ENCODE measurements at regions not wholly inside any gene's neighbourhood (a gene's known extent, or its start where the extent isn't known, plus 50 kb on each side); places are given as distances from the start of the nearest gene placed in this dataset.

DNA sequence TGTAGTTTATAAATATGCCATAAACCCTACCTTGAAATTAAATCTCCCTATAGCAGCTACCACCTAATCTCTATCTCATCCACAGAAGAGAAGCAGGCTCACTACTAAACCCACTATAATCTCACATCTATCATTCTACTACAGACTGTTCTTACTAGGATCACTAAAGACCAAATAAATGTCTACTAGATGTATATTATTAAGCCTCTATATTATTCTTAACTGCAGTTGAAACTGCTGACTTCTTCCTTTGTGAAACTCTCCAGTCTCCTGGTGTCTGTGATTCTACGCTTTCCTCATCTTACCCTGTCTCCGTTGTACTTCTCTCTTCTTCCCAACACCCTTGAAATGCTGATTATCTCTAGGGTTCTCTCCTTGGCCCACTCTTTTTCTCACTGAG, 1154.0 kb downstream of the IGSF11 start:
- Histone ChIP-seq H3K4me3 (ENCODE audit: low read depth in 1 of 2, low read length in 2 of 2) (no peak overlapping the region), H3K27me3 (ENCODE audit: control insufficient read depth in 1 of 2, insufficient read depth in 2 of 2, low read length in 2 of 2) (no peaks in the 10 kb centered on the region), H3K36me3 (ENCODE audit: control insufficient read depth in 2 of 2, insufficient read depth in 2 of 2, low read length in 1 of 2) (no peaks in the 10 kb centered on the region), H3K27ac (ENCODE audit: low read depth in 2 of 2, low read length in 1 of 2) (no peak overlapping the region), H3K4me1 (ENCODE audit: control insufficient read depth in 2 of 2, insufficient read depth in 2 of 2, low read length in 1 of 2) (no peaks in the 10 kb centered on the region), H3K9me3 (ENCODE audit: control insufficient read depth in 2 of 2, insufficient read depth in 1 of 2, low read depth in 1 of 2, low read length in 1 of 2) (no peaks in the 10 kb centered on the region)
- 91% methylated on average over 2 of the region's 2 CpGs for WGBS, 2 donors

DNA sequence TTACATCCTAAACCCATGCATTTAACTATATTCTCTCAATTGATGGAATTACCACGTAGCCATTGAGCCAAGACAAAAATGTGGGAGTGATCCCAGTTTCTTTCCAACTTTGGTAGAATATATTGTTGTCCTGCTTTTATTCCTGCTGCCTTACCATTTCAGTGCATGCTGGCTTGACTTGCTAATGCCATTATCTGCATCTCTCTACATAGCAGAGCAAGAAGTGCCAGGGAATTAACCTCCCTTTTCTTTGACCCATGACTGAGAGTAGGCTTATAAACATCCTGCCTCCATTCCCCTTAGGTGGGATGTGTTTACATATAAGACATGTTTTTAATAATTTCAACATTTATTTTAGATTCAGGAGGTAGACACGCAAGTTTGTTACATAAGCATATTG, 1153.4 kb downstream of the IGSF11 start:
- Histone ChIP-seq H3K4me3 (ENCODE audit: low read depth in 1 of 2, low read length in 2 of 2) (no peak overlapping the region), H3K4me1 (ENCODE audit: control insufficient read depth in 2 of 2, insufficient read depth in 2 of 2, low read length in 1 of 2) (no peaks in the 10 kb centered on the region), H3K9me3 (ENCODE audit: control insufficient read depth in 2 of 2, insufficient read depth in 1 of 2, low read depth in 1 of 2, low read length in 1 of 2) (no peaks in the 10 kb centered on the region), H3K27me3 (ENCODE audit: control insufficient read depth in 1 of 2, insufficient read depth in 2 of 2, low read length in 2 of 2) (no peaks in the 10 kb centered on the region), H3K36me3 (ENCODE audit: control insufficient read depth in 2 of 2, insufficient read depth in 2 of 2, low read length in 1 of 2) (no peaks in the 10 kb centered on the region), H3K27ac (ENCODE audit: low read depth in 2 of 2, low read length in 1 of 2) (no peak overlapping the region)
- 83 to 84% methylated on average over 2 of the region's 2 CpGs for WGBS, 2 donors

DNA sequence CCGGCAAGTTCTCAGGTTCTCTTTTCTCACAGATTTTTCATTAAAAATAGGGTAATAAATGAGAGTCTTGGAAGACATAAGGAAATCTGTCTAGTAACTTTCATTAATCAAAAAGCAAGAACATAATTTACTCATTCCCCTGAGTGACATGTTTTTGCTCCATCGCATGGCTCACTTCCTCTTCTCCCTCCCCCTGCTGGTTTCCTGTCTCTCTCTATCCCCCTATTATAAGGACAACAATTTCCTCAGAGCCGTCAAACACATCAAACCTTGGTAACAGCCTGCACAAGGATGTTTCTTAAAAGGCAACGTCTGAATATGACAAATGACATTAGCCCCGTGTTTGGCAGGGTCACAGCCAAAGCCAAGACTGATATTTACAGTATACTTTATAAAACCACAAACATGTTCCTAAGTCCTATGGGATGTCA, 1149.6 kb downstream of the IGSF11 start:
- Histone ChIP-seq H3K9me3 (ENCODE audit: control insufficient read depth in 2 of 2, insufficient read depth in 1 of 2, low read depth in 1 of 2, low read length in 1 of 2) (no peaks in the 10 kb centered on the region), H3K4me1 (ENCODE audit: control insufficient read depth in 2 of 2, insufficient read depth in 2 of 2, low read length in 1 of 2) (no peaks in the 10 kb centered on the region), H3K27ac (ENCODE audit: low read depth in 2 of 2, low read length in 1 of 2) (no peak overlapping the region), H3K36me3 (ENCODE audit: control insufficient read depth in 2 of 2, insufficient read depth in 2 of 2, low read length in 1 of 2) (no peaks in the 10 kb centered on the region), H3K27me3 (ENCODE audit: control insufficient read depth in 1 of 2, insufficient read depth in 2 of 2, low read length in 2 of 2) (no peaks in the 10 kb centered on the region), H3K4me3 (ENCODE audit: low read depth in 1 of 2, low read length in 2 of 2) (no peak overlapping the region)
- WGBS, 2 donors, result 15 to 21% methylated on average over 5 of the region's 5 CpGs

DNA sequence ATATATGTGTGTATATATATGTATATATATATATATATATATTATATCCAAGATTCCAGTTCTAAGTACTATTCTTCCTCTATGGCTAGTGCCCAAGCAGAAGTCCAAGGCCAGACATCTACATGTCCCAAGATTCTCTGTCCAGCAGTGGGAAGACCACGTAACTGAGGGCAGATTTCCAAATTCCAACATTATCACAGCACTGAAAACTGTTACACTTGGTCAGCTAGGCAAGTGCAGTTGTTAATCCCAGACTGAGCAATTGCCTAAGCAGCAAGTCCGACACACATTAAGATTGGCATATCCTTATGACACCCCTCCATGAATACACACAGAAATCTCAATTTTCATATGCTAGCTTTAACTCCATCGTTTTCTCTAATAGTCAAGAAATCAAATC, 1148.5 kb downstream of the IGSF11 start:
- Histone ChIP-seq H3K36me3 (ENCODE audit: control insufficient read depth in 2 of 2, insufficient read depth in 2 of 2, low read length in 1 of 2) (no peaks in the 10 kb centered on the region), H3K27me3 (ENCODE audit: control insufficient read depth in 1 of 2, insufficient read depth in 2 of 2, low read length in 2 of 2) (no peaks in the 10 kb centered on the region), H3K4me1 (ENCODE audit: control insufficient read depth in 2 of 2, insufficient read depth in 2 of 2, low read length in 1 of 2) (no peaks in the 10 kb centered on the region), H3K4me3 (ENCODE audit: low read depth in 1 of 2, low read length in 2 of 2) (no peak overlapping the region), H3K9me3 (ENCODE audit: control insufficient read depth in 2 of 2, insufficient read depth in 1 of 2, low read depth in 1 of 2, low read length in 1 of 2) (no peaks in the 10 kb centered on the region), H3K27ac (ENCODE audit: low read depth in 2 of 2, low read length in 1 of 2) (no peak overlapping the region)
- 82 to 84% methylated on average over 3 of the region's 3 CpGs for WGBS, 2 donors

DNA sequence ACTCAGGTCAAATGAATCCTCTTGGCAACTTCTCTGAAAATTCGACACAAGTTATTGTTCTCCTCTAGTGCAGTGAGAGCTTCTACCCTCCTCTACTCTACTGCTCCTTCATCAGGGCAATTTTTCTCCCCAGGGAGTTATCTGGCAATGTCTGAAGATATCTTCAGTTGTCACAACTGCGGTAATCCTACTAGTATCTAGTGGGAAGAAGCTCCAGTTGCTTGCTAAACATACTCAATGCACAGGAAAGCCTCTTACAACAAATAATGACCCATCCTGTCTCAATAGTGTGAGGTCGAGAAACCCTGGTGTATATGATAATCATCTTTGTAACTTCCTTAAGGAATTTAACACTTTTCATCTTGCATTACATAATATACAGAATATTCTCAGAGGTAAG, 1147.6 kb downstream of the IGSF11 start:
- WGBS, 2 donors, result 85 to 87% methylated on average over 3 of the region's 3 CpGs
- no peaks in the 10 kb centered on the region for H3K36me3 ChIP-seq (ENCODE audit: control insufficient read depth in 2 of 2, insufficient read depth in 2 of 2, low read length in 1 of 2)
- H3K9me3 ChIP-seq (ENCODE audit: control insufficient read depth in 2 of 2, insufficient read depth in 1 of 2, low read depth in 1 of 2, low read length in 1 of 2), result no peaks in the 10 kb centered on the region
- no peaks in the 10 kb centered on the region for H3K4me1 ChIP-seq (ENCODE audit: control insufficient read depth in 2 of 2, insufficient read depth in 2 of 2, low read length in 1 of 2)
- no peak overlapping the region for H3K4me3 ChIP-seq (ENCODE audit: low read depth in 1 of 2, low read length in 2 of 2)
- no peaks in the 10 kb centered on the region for H3K27me3 ChIP-seq (ENCODE audit: control insufficient read depth in 1 of 2, insufficient read depth in 2 of 2, low read length in 2 of 2)
- H3K27ac ChIP-seq (ENCODE audit: low read depth in 2 of 2, low read length in 1 of 2), result no peak overlapping the region

DNA sequence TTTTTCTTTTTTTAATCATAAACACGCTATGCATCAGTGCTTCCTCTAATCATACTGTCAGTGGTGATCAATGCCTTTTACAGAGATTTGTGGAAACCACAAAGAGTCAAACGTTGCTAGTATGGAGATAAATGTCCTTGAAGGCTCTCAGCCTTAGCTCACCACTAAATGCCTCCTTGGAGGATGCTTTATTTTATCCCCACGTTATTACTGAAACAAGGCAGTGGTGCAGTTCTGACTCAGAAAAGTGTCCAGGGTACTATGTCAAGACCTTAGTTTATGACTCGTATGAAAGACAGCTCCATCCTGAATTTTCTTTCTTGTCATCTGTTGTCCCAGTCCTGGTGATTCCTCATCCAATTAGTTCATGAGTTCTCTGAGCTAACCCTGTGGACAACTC, 1146.7 kb downstream of the IGSF11 start:
- no peak overlapping the region for H3K27ac ChIP-seq (ENCODE audit: low read depth in 2 of 2, low read length in 1 of 2)
- no peaks in the 10 kb centered on the region for H3K9me3 ChIP-seq (ENCODE audit: control insufficient read depth in 2 of 2, insufficient read depth in 1 of 2, low read depth in 1 of 2, low read length in 1 of 2)
- 40 to 47% methylated on average over 4 of the region's 4 CpGs for whole genome bisulfite sequencing, 2 donors
- no peaks in the 10 kb centered on the region for H3K27me3 ChIP-seq (ENCODE audit: control insufficient read depth in 1 of 2, insufficient read depth in 2 of 2, low read length in 2 of 2)
- H3K4me3 ChIP-seq (ENCODE audit: low read depth in 1 of 2, low read length in 2 of 2), result no peak overlapping the region
- no peaks in the 10 kb centered on the region for H3K4me1 ChIP-seq (ENCODE audit: control insufficient read depth in 2 of 2, insufficient read depth in 2 of 2, low read length in 1 of 2)
- no peaks in the 10 kb centered on the region for H3K36me3 ChIP-seq (ENCODE audit: control insufficient read depth in 2 of 2, insufficient read depth in 2 of 2, low read length in 1 of 2)

DNA sequence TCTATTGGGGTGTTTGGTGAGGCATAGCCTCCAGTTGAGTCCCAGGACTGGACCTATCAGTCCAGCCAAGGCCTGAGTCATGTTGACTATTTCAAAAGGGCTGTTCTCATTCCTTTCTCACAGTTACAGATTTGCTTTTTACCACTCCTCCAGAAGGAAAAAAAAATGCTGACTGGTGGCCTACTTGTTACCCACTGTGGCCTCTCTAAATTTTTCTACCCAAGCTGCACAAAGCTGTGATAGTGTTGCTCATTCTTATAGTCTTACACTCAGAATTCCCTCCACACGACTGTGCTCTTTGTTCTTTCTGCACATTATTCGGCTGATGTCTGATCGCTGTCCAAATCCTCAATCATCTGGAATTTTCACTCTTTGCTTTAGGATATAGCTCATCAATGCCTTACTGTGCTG, 1142.2 kb downstream of the IGSF11 start:
- no peaks in the 10 kb centered on the region for H3K4me1 ChIP-seq (ENCODE audit: control insufficient read depth in 2 of 2, insufficient read depth in 2 of 2, low read length in 1 of 2)
- WGBS, 2 donors, result 42 to 68% methylated on average over 3 of the region's 3 CpGs
- no peaks in the 10 kb centered on the region for H3K9me3 ChIP-seq (ENCODE audit: control insufficient read depth in 2 of 2, insufficient read depth in 1 of 2, low read depth in 1 of 2, low read length in 1 of 2)
- no peak overlapping the region for H3K4me3 ChIP-seq (ENCODE audit: low read depth in 1 of 2, low read length in 2 of 2)
- H3K36me3 ChIP-seq (ENCODE audit: control insufficient read depth in 2 of 2, insufficient read depth in 2 of 2, low read length in 1 of 2), result no peaks in the 10 kb centered on the region
- no peaks in the 10 kb centered on the region for H3K27me3 ChIP-seq (ENCODE audit: control insufficient read depth in 1 of 2, insufficient read depth in 2 of 2, low read length in 2 of 2)
- H3K27ac ChIP-seq (ENCODE audit: low read depth in 2 of 2, low read length in 1 of 2), result no peak overlapping the region

DNA sequence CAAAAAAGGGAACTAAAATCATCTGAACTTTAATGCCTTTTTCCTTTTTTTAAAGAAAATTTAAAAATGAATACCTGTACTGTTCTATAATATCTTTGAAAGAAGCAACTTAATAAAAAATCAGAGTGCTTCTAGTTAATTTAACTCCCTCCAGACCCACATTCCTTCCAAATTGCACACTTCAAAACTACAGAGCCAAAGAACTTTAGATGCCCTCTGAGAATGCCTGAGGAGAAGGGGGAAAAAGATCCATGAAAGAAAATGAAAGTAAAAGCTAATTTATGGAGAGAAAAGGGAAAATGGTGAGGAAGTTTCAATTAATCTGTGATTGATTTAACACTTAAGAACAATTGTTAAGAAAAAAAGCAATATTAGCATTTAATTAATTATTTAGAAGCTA, 1141.6 kb downstream of the IGSF11 start:
- Histone ChIP-seq H3K36me3 (ENCODE audit: control insufficient read depth in 2 of 2, insufficient read depth in 2 of 2, low read length in 1 of 2) (no peaks in the 10 kb centered on the region), H3K4me1 (ENCODE audit: control insufficient read depth in 2 of 2, insufficient read depth in 2 of 2, low read length in 1 of 2) (no peaks in the 10 kb centered on the region), H3K9me3 (ENCODE audit: control insufficient read depth in 2 of 2, insufficient read depth in 1 of 2, low read depth in 1 of 2, low read length in 1 of 2) (no peaks in the 10 kb centered on the region), H3K4me3 (ENCODE audit: low read depth in 1 of 2, low read length in 2 of 2) (no peak overlapping the region), H3K27me3 (ENCODE audit: control insufficient read depth in 1 of 2, insufficient read depth in 2 of 2, low read length in 2 of 2) (no peaks in the 10 kb centered on the region), H3K27ac (ENCODE audit: low read depth in 2 of 2, low read length in 1 of 2) (no peak overlapping the region)

DNA sequence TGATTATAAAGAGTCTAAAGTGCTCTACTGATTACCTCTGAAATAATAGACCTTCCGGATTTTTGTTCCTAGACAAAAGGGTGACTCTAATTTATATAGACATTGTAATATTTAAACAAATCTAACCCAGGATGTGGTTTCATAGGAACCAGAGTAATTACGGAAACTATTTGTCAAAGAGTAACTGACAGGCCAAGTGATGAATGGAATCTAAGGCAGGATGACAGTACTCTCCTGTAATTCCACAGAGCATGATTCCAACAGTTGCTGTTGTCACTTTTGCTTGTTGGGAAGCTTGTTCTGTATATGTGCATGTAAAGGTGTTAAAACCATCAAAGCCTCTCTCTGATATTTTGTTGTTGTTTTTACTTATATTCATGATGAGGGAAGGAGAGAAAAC, 1141.0 kb downstream of the IGSF11 start:
- Histone ChIP-seq H3K27ac (ENCODE audit: low read depth in 2 of 2, low read length in 1 of 2) (no peak overlapping the region), H3K4me3 (ENCODE audit: low read depth in 1 of 2, low read length in 2 of 2) (no peak overlapping the region), H3K36me3 (ENCODE audit: control insufficient read depth in 2 of 2, insufficient read depth in 2 of 2, low read length in 1 of 2) (no peaks in the 10 kb centered on the region), H3K4me1 (ENCODE audit: control insufficient read depth in 2 of 2, insufficient read depth in 2 of 2, low read length in 1 of 2) (no peaks in the 10 kb centered on the region), H3K27me3 (ENCODE audit: control insufficient read depth in 1 of 2, insufficient read depth in 2 of 2, low read length in 2 of 2) (no peaks in the 10 kb centered on the region), H3K9me3 (ENCODE audit: control insufficient read depth in 2 of 2, insufficient read depth in 1 of 2, low read depth in 1 of 2, low read length in 1 of 2) (no peaks in the 10 kb centered on the region)
- 43 to 59% methylated on average over 2 of the region's 2 CpGs for WGBS, 2 donors

DNA sequence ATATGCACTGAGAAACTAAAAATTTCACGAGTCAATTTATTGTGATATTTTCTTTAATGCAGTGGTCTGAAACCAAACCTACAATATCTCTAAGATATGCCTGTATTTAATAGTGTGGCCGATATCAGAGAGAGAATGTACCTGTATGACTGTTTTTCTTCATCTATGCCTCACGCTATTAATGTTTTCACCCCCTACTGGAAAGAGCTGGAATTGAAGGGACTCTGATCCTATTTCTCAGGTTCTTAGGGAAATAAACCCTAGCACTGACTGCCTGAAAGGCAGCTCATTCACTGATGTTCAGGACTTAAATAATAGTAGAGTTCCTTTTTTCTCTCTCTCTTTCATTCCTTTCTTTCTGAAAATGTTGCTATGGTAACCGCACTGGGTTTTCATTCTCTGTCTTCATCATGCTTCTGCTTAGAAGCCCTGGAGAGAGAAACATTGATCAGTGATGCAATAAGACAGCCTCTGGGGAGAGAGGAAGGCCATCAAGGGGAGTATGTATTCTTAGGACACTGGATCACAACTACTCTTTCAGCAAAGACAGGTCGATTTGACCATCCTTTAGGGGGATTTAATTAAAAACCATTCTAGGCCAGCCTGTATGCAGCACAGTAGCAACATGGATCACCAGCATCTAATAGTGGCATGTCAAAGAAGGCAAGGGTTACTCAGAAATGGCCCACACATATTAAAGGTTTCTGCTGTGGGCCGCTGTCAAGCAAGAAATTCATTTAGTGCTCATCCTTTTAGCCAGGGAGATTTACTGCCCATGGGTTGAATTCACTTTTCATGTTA, 1135.7 kb downstream of the IGSF11 start:
- Histone ChIP-seq H3K36me3 (ENCODE audit: control insufficient read depth in 2 of 2, insufficient read depth in 2 of 2, low read length in 1 of 2) (no peaks in the 10 kb centered on the region), H3K4me3 (ENCODE audit: low read depth in 1 of 2, low read length in 2 of 2) (no peak overlapping the region), H3K4me1 (ENCODE audit: control insufficient read depth in 2 of 2, insufficient read depth in 2 of 2, low read length in 1 of 2) (no peaks in the 10 kb centered on the region), H3K27ac (ENCODE audit: low read depth in 2 of 2, low read length in 1 of 2) (no peak overlapping the region), H3K27me3 (ENCODE audit: control insufficient read depth in 1 of 2, insufficient read depth in 2 of 2, low read length in 2 of 2) (no peaks in the 10 kb centered on the region), H3K9me3 (ENCODE audit: control insufficient read depth in 2 of 2, insufficient read depth in 1 of 2, low read depth in 1 of 2, low read length in 1 of 2) (no peaks in the 10 kb centered on the region)
- 50 to 59% methylated on average over 6 of the region's 6 CpGs for WGBS, 2 donors

Measured in esophagus (tissue), 2 donors.